ENCODE measurements at regions not wholly inside any gene's neighbourhood (a gene's known extent, or its start where the extent isn't known, plus 50 kb on each side); places are given as distances from the start of the nearest gene placed in this dataset.

- Histone ChIP-seq H3K27me3 (no peaks in the 10 kb centered on the region), H3K9me3 (no peaks in the 10 kb centered on the region), H3K4me3 (peak overlapping the region in 1 of 3 donors; percentile 19), H3K36me3 (no peaks in the 10 kb centered on the region), H3K4me1 (no peaks in the 10 kb centered on the region), H3K27ac (peak overlapping the region in 1 of 2 donors; percentile 26)
- intact Hi-C loops (cut with DNase I; ENCODE audit: low total_unique reads), result no loop called here
- TF ChIP-seq POLR2A (IDR thresholded peaks at IDR 0.05) (no peak), POLR2AphosphoS5 (IDR thresholded peaks at IDR 0.05) (peak in 1 of 3 donors; percentile 37)
- peak; percentile 54 to 56 for DNase-seq (ENCODE audit: low spot score in 2 of 2)
Observed at GRCh38 chr10:28463676-28464395, 69.1 kb upstream of the WAC start.

- no peak for TF ChIP-seq POLR2A (IDR thresholded peaks at IDR 0.05)
- no peak for TF ChIP-seq CTCF (IDR thresholded peaks at IDR 0.05)
- TF ChIP-seq POLR2AphosphoS5 (IDR thresholded peaks at IDR 0.05), result no peak
- no peak for DNase-seq (ENCODE audit: low spot score in 2 of 2)
- intact Hi-C loops (cut with DNase I; ENCODE audit: low total_unique reads), result no loop called here
- no peak overlapping the region for H3K27ac ChIP-seq
- no peaks in the 10 kb centered on the region for H3K9me3 ChIP-seq
- H3K4me3 ChIP-seq, result no peak overlapping the region
- no peaks in the 10 kb centered on the region for H3K4me1 ChIP-seq
- H3K36me3 ChIP-seq, result no peaks in the 10 kb centered on the region
- no peaks in the 10 kb centered on the region for H3K27me3 ChIP-seq
Observed at GRCh38 chr10:28467615-28468014, 65.3 kb upstream of the WAC start.

- intact Hi-C loops (cut with DNase I; ENCODE audit: low total_unique reads), result no loop called here
- Histone ChIP-seq H3K9me3 (no peaks in the 10 kb centered on the region), H3K27me3 (no peaks in the 10 kb centered on the region), H3K36me3 (no peaks in the 10 kb centered on the region), H3K27ac (no peak overlapping the region), H3K4me3 (no peak overlapping the region), H3K4me1 (no peaks in the 10 kb centered on the region)
- TF ChIP-seq POLR2A (IDR thresholded peaks at IDR 0.05) (no peak), POLR2AphosphoS5 (IDR thresholded peaks at IDR 0.05) (no peak), CTCF (IDR thresholded peaks at IDR 0.05) (no peak)
- DNase-seq (ENCODE audit: low spot score in 2 of 2), result no peak
Observed at GRCh38 chr10:28468707-28469483, 64.0 kb upstream of the WAC start.

- H3K9me3 ChIP-seq, result no peaks in the 10 kb centered on the region
- no peak overlapping the region for H3K27ac ChIP-seq
- H3K4me1 ChIP-seq, result no peaks in the 10 kb centered on the region
- H3K4me3 ChIP-seq, result peak overlapping the region in 1 of 3 donors; percentile 25
- intact Hi-C loops (cut with DNase I; ENCODE audit: low total_unique reads), result no loop called here
- TF ChIP-seq POLR2A (IDR thresholded peaks at IDR 0.05) (no peak), POLR2AphosphoS5 (IDR thresholded peaks at IDR 0.05) (no peak), CTCF (IDR thresholded peaks at IDR 0.05) (no peak)
- DNase-seq (ENCODE audit: low spot score in 2 of 2), result no peak
- no peaks in the 10 kb centered on the region for H3K36me3 ChIP-seq
- no peaks in the 10 kb centered on the region for H3K27me3 ChIP-seq
Observed at GRCh38 chr10:28470873-28471651, 61.9 kb upstream of the WAC start.

- no peak overlapping the region for H3K4me3 ChIP-seq
- DNase-seq (ENCODE audit: low spot score in 2 of 2), result no peak
- no peaks in the 10 kb centered on the region for H3K27me3 ChIP-seq
- H3K4me1 ChIP-seq, result no peaks in the 10 kb centered on the region
- no peak overlapping the region for H3K27ac ChIP-seq
- H3K36me3 ChIP-seq, result no peaks in the 10 kb centered on the region
- intact Hi-C loops (cut with DNase I; ENCODE audit: low total_unique reads), result no loop called here
- TF ChIP-seq POLR2A (IDR thresholded peaks at IDR 0.05) (no peak), CTCF (IDR thresholded peaks at IDR 0.05) (no peak), POLR2AphosphoS5 (IDR thresholded peaks at IDR 0.05) (no peak)
- H3K9me3 ChIP-seq, result no peaks in the 10 kb centered on the region
Observed at GRCh38 chr10:28471652-28472050, 61.3 kb upstream of the WAC start.
